DLD1 (cell line): ENCODE measurements at regions not wholly inside any gene's neighbourhood (a gene's known extent, or its start where the extent isn't known, plus 50 kb on each side); places are given as distances from the start of the nearest gene placed in this dataset.

Experiments used
- in situ Hi-C: cut with HindIII; loops from 2 replicates; pipeline ENCODE4 v1.10.0; 2017; ENCODE audit warnings: low sequenced_read_pairs

- in situ Hi-C loops = no loop called here
Measured at GRCh38 chr13:74184283-74184682, 50.1 kb upstream of the KLF12 start.
